Activated CD4-positive, alpha-beta T cell treated with anti-CD3 and anti-CD28 coated beads, Interleukin-2, amount 10 ng/mL, durations not matched to agents 7 days and 5 days (primary cell): ENCODE measurements at regions not wholly inside any gene's neighbourhood (a gene's known extent, or its start where the extent isn't known, plus 50 kb on each side); places are given as distances from the start of the nearest gene placed in this dataset.

Experiments used
- CTCF ChIA-PET: fragments of 350-600 bp; sonication (Branson Sonifier 250); formaldehyde crosslinking; loops from one replicate; lab custom pipeline; 2021; ENCODE audit warnings: antibody characterized with exemption; lab: Charles Lee
- POLR2A ChIA-PET: fragments of 350-600 bp; sonication (Branson Sonifier 250); formaldehyde crosslinking; loops from one replicate; lab custom pipeline; 2021; ENCODE audit warnings: antibody characterized with exemption; lab: Charles Lee
- DNase-seq: peaks from one replicate; pipeline ENCODE4 v3.0.0-alpha.2; 2020
- H3K27ac Mint-ChIP-seq: one replicate; pipeline ENCODE4 v1.8.0; 2021; ENCODE audit warnings: mild to moderate bottlenecking, moderate library complexity, mixed read lengths
- H3K27me3 Mint-ChIP-seq: one replicate; pipeline ENCODE4 v1.8.0; 2021; ENCODE audit warnings: mixed read lengths
- H3K36me3 Mint-ChIP-seq: one replicate; pipeline ENCODE4 v1.8.0; 2021; ENCODE audit warnings: low read depth, mixed read lengths
- H3K4me1 Mint-ChIP-seq: one replicate; pipeline ENCODE4 v1.8.0; 2021; ENCODE audit warnings: mixed read lengths
- H3K4me3 Mint-ChIP-seq: one replicate; pipeline ENCODE4 v1.8.0; 2021; ENCODE audit warnings: mild to moderate bottlenecking, moderate library complexity, mixed read lengths
- H3K9me3 Mint-ChIP-seq: one replicate; pipeline ENCODE4 v1.8.0; 2021; ENCODE audit warnings: mixed read lengths

- H3K36me3 Mint-ChIP-seq: no peaks in the 10 kb centered on the region
- no peak for DNase-seq
These were observed 146.8 kb upstream of the NALF2 start for GRCh38 chrX:69357317-69357716.

GRCh38 chrX:69324851-69325250 is 159.6 kb upstream of the PJA1 start:
- no peak for DNase-seq
- ChIA-PET CTCF (no interaction called here), POLR2A (no interaction called here)
- H3K4me3 Mint-ChIP-seq: no peak overlapping the region
- H3K9me3 Mint-ChIP-seq: no peaks in the 10 kb centered on the region
- no peaks in the 10 kb centered on the region for H3K4me1 Mint-ChIP-seq
- no peaks in the 10 kb centered on the region for H3K36me3 Mint-ChIP-seq
- H3K27ac Mint-ChIP-seq: no peak overlapping the region
- no peaks in the 10 kb centered on the region for H3K27me3 Mint-ChIP-seq

More at GRCh38 chrX:69357317-69357716, 146.8 kb upstream of the NALF2 start:
- H3K4me1 Mint-ChIP-seq: no peaks in the 10 kb centered on the region
- H3K4me3 Mint-ChIP-seq: no peak overlapping the region
- peaks cover 5% of the 10 kb centered on the region for H3K9me3 Mint-ChIP-seq
- CTCF ChIA-PET: interaction anchor here (0.7 kb wide), 1 partner anchor 61 kb away, joined by 3 read pairs; no protein-coding TSS in a partner anchor
- no peaks in the 10 kb centered on the region for H3K27me3 Mint-ChIP-seq
- H3K27ac Mint-ChIP-seq: no peak overlapping the region
- POLR2A ChIA-PET: no interaction called here

GRCh38 chrX:69323786-69324720 is 158.8 kb upstream of the PJA1 start:
- ChIA-PET CTCF (no interaction called here), POLR2A (no interaction called here)
- Mint-ChIP-seq H3K27ac (no peak overlapping the region), H3K4me1 (no peaks in the 10 kb centered on the region), H3K4me3 (no peak overlapping the region), H3K36me3 (no peaks in the 10 kb centered on the region), H3K27me3 (no peaks in the 10 kb centered on the region), H3K9me3 (no peaks in the 10 kb centered on the region)
- DNase-seq: no peak

- Mint-ChIP-seq H3K4me3 (no peak overlapping the region), H3K27me3 (no peaks in the 10 kb centered on the region), H3K9me3 (no peaks in the 10 kb centered on the region), H3K27ac (no peak overlapping the region), H3K4me1 (no peaks in the 10 kb centered on the region), H3K36me3 (no peaks in the 10 kb centered on the region)
- DNase-seq: no peak
- POLR2A ChIA-PET: no interaction called here
- CTCF ChIA-PET: no interaction called here
These were observed 156.5 kb upstream of the PJA1 start for GRCh38 chrX:69321789-69322188.

GRCh38 chrX:69321006-69321655 is 155.9 kb upstream of the PJA1 start:
- H3K36me3 Mint-ChIP-seq: no peaks in the 10 kb centered on the region
- CTCF ChIA-PET: no interaction called here

GRCh38 chrX:69320116-69320515 is 154.9 kb upstream of the PJA1 start:
- CTCF ChIA-PET: no interaction called here
- Mint-ChIP-seq H3K27ac (no peak overlapping the region), H3K4me3 (no peak overlapping the region), H3K9me3 (no peaks in the 10 kb centered on the region), H3K27me3 (peaks cover 3% of the 10 kb centered on the region), H3K4me1 (no peaks in the 10 kb centered on the region), H3K36me3 (no peaks in the 10 kb centered on the region)
- DNase-seq: no peak
- POLR2A ChIA-PET: no interaction called here

More at GRCh38 chrX:69321006-69321655, 155.9 kb upstream of the PJA1 start:
- POLR2A ChIA-PET: no interaction called here
- H3K4me1 Mint-ChIP-seq: no peaks in the 10 kb centered on the region
- DNase-seq: no peak
- no peak overlapping the region for H3K27ac Mint-ChIP-seq
- no peaks in the 10 kb centered on the region for H3K9me3 Mint-ChIP-seq
- peaks cover 3% of the 10 kb centered on the region for H3K27me3 Mint-ChIP-seq
- H3K4me3 Mint-ChIP-seq: no peak overlapping the region

GRCh38 chrX:69319376-69319775 is 154.1 kb upstream of the PJA1 start:
- DNase-seq: no peak
- ChIA-PET CTCF (no interaction called here), POLR2A (no interaction called here)
- H3K4me1 Mint-ChIP-seq: no peaks in the 10 kb centered on the region
- peaks cover 3% of the 10 kb centered on the region for H3K27me3 Mint-ChIP-seq
- H3K9me3 Mint-ChIP-seq: no peaks in the 10 kb centered on the region
- no peaks in the 10 kb centered on the region for H3K36me3 Mint-ChIP-seq
- H3K27ac Mint-ChIP-seq: no peak overlapping the region
- H3K4me3 Mint-ChIP-seq: no peak overlapping the region

GRCh38 chrX:69318651-69319340 is 153.5 kb upstream of the PJA1 start:
- Mint-ChIP-seq H3K9me3 (no peaks in the 10 kb centered on the region), H3K36me3 (no peaks in the 10 kb centered on the region), H3K4me1 (no peaks in the 10 kb centered on the region), H3K27ac (no peak overlapping the region), H3K27me3 (peaks cover 3% of the 10 kb centered on the region), H3K4me3 (no peak overlapping the region)
- CTCF ChIA-PET: no interaction called here
- POLR2A ChIA-PET: no interaction called here
- no peak for DNase-seq

- POLR2A ChIA-PET: no interaction called here
- H3K9me3 Mint-ChIP-seq: no peaks in the 10 kb centered on the region
- H3K27ac Mint-ChIP-seq: no peak overlapping the region
- H3K27me3 Mint-ChIP-seq: peaks cover 3% of the 10 kb centered on the region
- no peaks in the 10 kb centered on the region for H3K4me1 Mint-ChIP-seq
- no peak for DNase-seq
- no peaks in the 10 kb centered on the region for H3K36me3 Mint-ChIP-seq
- CTCF ChIA-PET: no interaction called here
- no peak overlapping the region for H3K4me3 Mint-ChIP-seq
These were observed 152.5 kb upstream of the PJA1 start for GRCh38 chrX:69317721-69318120.

- Mint-ChIP-seq H3K27me3 (peaks cover 3% of the 10 kb centered on the region), H3K4me3 (no peak overlapping the region), H3K27ac (no peak overlapping the region), H3K36me3 (no peaks in the 10 kb centered on the region), H3K4me1 (no peaks in the 10 kb centered on the region), H3K9me3 (no peaks in the 10 kb centered on the region)
- CTCF ChIA-PET: interaction anchor here (1.2 kb wide), 1 partner anchor 17 kb away, joined by 3 read pairs; no protein-coding TSS in a partner anchor
- POLR2A ChIA-PET: no interaction called here
- DNase-seq: no peak
These were observed 149.4 kb upstream of the PJA1 start for GRCh38 chrX:69314436-69315348.

- ChIA-PET CTCF (interaction anchor here (1.2 kb wide), 1 partner anchor 16 kb away, joined by 3 read pairs; no protein-coding TSS in a partner anchor), POLR2A (no interaction called here)
These were observed 148.5 kb upstream of the PJA1 start for GRCh38 chrX:69313617-69314290.

More at GRCh38 chrX:69313617-69314290, 148.5 kb upstream of the PJA1 start:
- no peak overlapping the region for H3K4me3 Mint-ChIP-seq
- no peaks in the 10 kb centered on the region for H3K9me3 Mint-ChIP-seq
- peaks cover 3% of the 10 kb centered on the region for H3K27me3 Mint-ChIP-seq
- no peaks in the 10 kb centered on the region for H3K36me3 Mint-ChIP-seq
- no peak overlapping the region for H3K27ac Mint-ChIP-seq
- no peaks in the 10 kb centered on the region for H3K4me1 Mint-ChIP-seq
- DNase-seq: no peak
